Transverse colon (tissue), 3 donors: ENCODE measurements at regions not wholly inside any gene's neighbourhood (a gene's known extent, or its start where the extent isn't known, plus 50 kb on each side); places are given as distances from the start of the nearest gene placed in this dataset.

Experiments used
- EP300 ChIP-seq: sonication (generic); formaldehyde crosslinking; IDR thresholded peaks from one replicate; pipeline ENCODE4 v1.6.1; 2017; ENCODE audit warnings: antibody characterized with exemption, low read depth
- POLR2A ChIP-seq: fragments of 450-650 bp; IDR thresholded peaks from one replicate; pipeline ENCODE4 v1.6.1; 2016; ENCODE audit warnings: antibody characterized with exemption, mild to moderate bottlenecking, moderate library complexity
- TF ChIP-seq, protein P1 (sequence below), 5 experiments: fragments of 200-600 bp in 3 of 5; fragments of 450-650 bp in 2 of 5; sonication (generic) in 3 of 5; IDR thresholded peaks; 1 replicate in 2 of 5; 2 replicates in 3 of 5; pipeline ENCODE4 v1.5.1; 2016 to 2017; ENCODE audit warnings: antibody characterized with exemption in 5 of 5, inconsistent platforms in 3 of 5, mild to moderate bottlenecking in 2 of 5, moderate library complexity in 1 of 5

DNA sequence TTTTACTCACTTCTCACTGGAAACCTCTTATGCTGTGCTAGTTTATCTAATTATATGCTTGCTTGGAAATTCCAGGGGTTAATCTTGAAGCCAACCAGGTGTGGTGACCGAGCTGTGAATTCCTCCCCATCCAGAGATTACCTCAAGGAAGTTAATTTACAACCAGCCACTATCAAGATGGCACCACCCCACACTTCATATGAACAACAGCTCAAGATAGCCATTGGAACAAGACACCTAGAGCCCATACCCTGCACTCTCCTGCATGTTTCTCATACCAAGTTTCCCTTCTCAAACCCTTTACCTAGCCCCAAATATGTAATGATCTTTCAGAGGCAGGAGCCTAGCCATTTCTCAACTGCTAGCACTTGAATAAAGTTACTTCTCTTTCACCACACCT lies 2156.9 kb upstream of the C9orf72 start:
- TF ChIP-seq, protein P1, sequence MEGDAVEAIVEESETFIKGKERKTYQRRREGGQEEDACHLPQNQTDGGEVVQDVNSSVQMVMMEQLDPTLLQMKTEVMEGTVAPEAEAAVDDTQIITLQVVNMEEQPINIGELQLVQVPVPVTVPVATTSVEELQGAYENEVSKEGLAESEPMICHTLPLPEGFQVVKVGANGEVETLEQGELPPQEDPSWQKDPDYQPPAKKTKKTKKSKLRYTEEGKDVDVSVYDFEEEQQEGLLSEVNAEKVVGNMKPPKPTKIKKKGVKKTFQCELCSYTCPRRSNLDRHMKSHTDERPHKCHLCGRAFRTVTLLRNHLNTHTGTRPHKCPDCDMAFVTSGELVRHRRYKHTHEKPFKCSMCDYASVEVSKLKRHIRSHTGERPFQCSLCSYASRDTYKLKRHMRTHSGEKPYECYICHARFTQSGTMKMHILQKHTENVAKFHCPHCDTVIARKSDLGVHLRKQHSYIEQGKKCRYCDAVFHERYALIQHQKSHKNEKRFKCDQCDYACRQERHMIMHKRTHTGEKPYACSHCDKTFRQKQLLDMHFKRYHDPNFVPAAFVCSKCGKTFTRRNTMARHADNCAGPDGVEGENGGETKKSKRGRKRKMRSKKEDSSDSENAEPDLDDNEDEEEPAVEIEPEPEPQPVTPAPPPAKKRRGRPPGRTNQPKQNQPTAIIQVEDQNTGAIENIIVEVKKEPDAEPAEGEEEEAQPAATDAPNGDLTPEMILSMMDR (IDR thresholded peaks at IDR 0.05) = no peak
- TF ChIP-seq EP300 (no peak), POLR2A (no peak)
